Mammary epithelial cell (primary cell): ENCODE measurements at regions not wholly inside any gene's neighbourhood (a gene's known extent, or its start where the extent isn't known, plus 50 kb on each side); places are given as distances from the start of the nearest gene placed in this dataset.

Source experiments
- CTCF ChIP-seq, 2 donors: IDR thresholded peaks in 1 of 2; conservative IDR thresholded peaks in 1 of 2; 2 replicates each; pipeline ENCODE4 v1.5.1; 2011 to 2012; ENCODE audit warnings: inconsistent platforms in 2 of 2, low read length in 2 of 2, mild to moderate bottlenecking in 2 of 2, control low read depth in 1 of 2, low read depth in 1 of 2; ENCODE audit not compliant: insufficient read depth in 1 of 2; ENCODE audit errors: extremely low read depth in 1 of 2
- EZH2 ChIP-seq: IDR thresholded peaks from 2 replicates; pipeline ENCODE4 v1.6.1; 2012; ENCODE audit warnings: low read length, inconsistent platforms, borderline replicate concordance

- TF ChIP-seq CTCF (conservative IDR thresholded peaks at IDR 0.05 in 1 of 2, IDR thresholded peaks at IDR 0.05 in 1 of 2; ENCODE audit: extremely low read depth in 1 of 2, insufficient read depth in 1 of 2, low read depth in 1 of 2, low read length in 2 of 2): peak; percentile 34 to 62
- TF ChIP-seq EZH2: no peak
Observed at GRCh38 chr12:74646831-74647230, 109.2 kb downstream of the ATXN7L3B start.
